PC-9 (cell line): ENCODE measurements at regions not wholly inside any gene's neighbourhood (a gene's known extent, or its start where the extent isn't known, plus 50 kb on each side); places are given as distances from the start of the nearest gene placed in this dataset.

Source experiments
- CTCF ChIP-seq: fragments of 200-600 bp; sonication (generic); conservative IDR thresholded peaks from 2 replicates; pipeline ENCODE4 v1.6.1; 2017; ENCODE audit warnings: mixed run types, antibody characterized with exemption, mild to moderate bottlenecking, moderate library complexity
- EZH2 ChIP-seq: fragments of 200-600 bp; sonication (generic); IDR thresholded peaks from 2 replicates; pipeline ENCODE4 v1.8.0; 2017; ENCODE audit warnings: antibody characterized with exemption, low read depth

GRCh38 chr7:152914014-152914844 is 154.7 kb downstream of the ACTR3B start:
- no peak for TF ChIP-seq CTCF
- TF ChIP-seq EZH2, result no peak
